CD4-positive, alpha-beta T cell (primary cell): ENCODE measurements at regions not wholly inside any gene's neighbourhood (a gene's known extent, or its start where the extent isn't known, plus 50 kb on each side); places are given as distances from the start of the nearest gene placed in this dataset.

Source experiments
- ATAC-seq: fragments of 200-7000 bp; cut with Tn5 transposase; one replicate; pipeline ENCODE4 v1.10.0; 2022; ENCODE audit warnings: mild to moderate bottlenecking; ENCODE audit not compliant: poor library complexity
- CTCF ChIA-PET: fragments of 350-600 bp; sonication (Branson Sonifier 250); formaldehyde crosslinking; loops from one replicate; lab custom pipeline; 2021; ENCODE audit warnings: antibody characterized with exemption, inconsistent platforms; lab: Charles Lee
- POLR2A ChIA-PET: fragments of 350-600 bp; sonication (Branson Sonifier 250); formaldehyde crosslinking; loops from one replicate; lab custom pipeline; 2021; ENCODE audit warnings: antibody characterized with exemption, inconsistent platforms; lab: Charles Lee
- DNase-seq, 14 experiments: peaks; one replicate each; pipeline ENCODE4 v3.0.0-alpha.2; 2013 to 2020; ENCODE audit warnings: mixed read lengths in 2 of 14
- H3K27ac ChIP-seq, 2 donors: one replicate each; pipeline versions ENCODE4 v1.5.1 to v1.7.0; 2013; ENCODE audit warnings: low read length in 2 of 2, low read depth in 1 of 2, mild to moderate bottlenecking in 1 of 2
- H3K27me3 ChIP-seq, 2 experiments: 1 replicate in 1 of 2; 2 replicates in 1 of 2; pipeline versions ENCODE4 v1.6.1 to v1.7.0; 2013; ENCODE audit warnings: low read length in 2 of 2, control low read depth in 1 of 2, mild to moderate bottlenecking in 1 of 2, moderate library complexity in 1 of 2; ENCODE audit not compliant: insufficient read depth in 2 of 2, control insufficient read depth in 1 of 2
- H3K36me3 ChIP-seq: one replicate; pipeline ENCODE4 v1.6.1; 2013; ENCODE audit warnings: low read length, control low read depth; ENCODE audit not compliant: insufficient read depth
- H3K4me1 ChIP-seq: one replicate; pipeline ENCODE4 v1.6.1; 2013; ENCODE audit warnings: low read length, control low read depth; ENCODE audit not compliant: insufficient read depth
- H3K4me3 ChIP-seq: one replicate; pipeline ENCODE4 v1.5.1; 2013; ENCODE audit warnings: mild to moderate bottlenecking, low read length, moderate library complexity
- H3K9me3 ChIP-seq, 2 experiments: 1 replicate in 1 of 2; 2 replicates in 1 of 2; pipeline versions ENCODE4 v1.6.1 to v1.7.0; 2013; ENCODE audit warnings: low read length in 2 of 2, mild to moderate bottlenecking in 2 of 2, control low read depth in 1 of 2, moderate library complexity in 1 of 2; ENCODE audit not compliant: control insufficient read depth in 1 of 2, insufficient read depth in 1 of 2
- H3K27ac Mint-ChIP-seq: one replicate; pipeline ENCODE4 v1.8.0; 2020; ENCODE audit warnings: mixed read lengths
- H3K27me3 Mint-ChIP-seq: one replicate; pipeline ENCODE4 v1.8.0; 2021; ENCODE audit warnings: mixed read lengths
- H3K36me3 Mint-ChIP-seq: one replicate; pipeline ENCODE4 v1.8.0; 2021; ENCODE audit warnings: low read depth, mixed read lengths
- H3K4me1 Mint-ChIP-seq: one replicate; pipeline ENCODE4 v1.8.0; 2021; ENCODE audit warnings: low read depth, mixed read lengths
- H3K4me3 Mint-ChIP-seq: one replicate; pipeline ENCODE4 v1.8.0; 2020; ENCODE audit warnings: mild to moderate bottlenecking, mixed read lengths
- H3K9me3 Mint-ChIP-seq: one replicate; pipeline ENCODE4 v1.8.0; 2020; ENCODE audit warnings: mixed read lengths
- intact Hi-C, 2 experiments: fragments of 100-400 bp; cut with DNase I in 1 of 2; cut with micrococcal nuclease in 1 of 2; formaldehyde crosslinking; loops; one replicate each; pipeline versions ENCODE4 v1.15.1 to v1.9.0; 2023 to 2025; cut with DNase I, micrococcal nuclease
- TF ChIP-seq, protein P1 (sequence below): fragments of 200-600 bp; IDR thresholded peaks from one replicate; pipeline ENCODE4 v1.8.0; 2022; ENCODE audit warnings: antibody characterized with exemption, mild to moderate bottlenecking

DNA sequence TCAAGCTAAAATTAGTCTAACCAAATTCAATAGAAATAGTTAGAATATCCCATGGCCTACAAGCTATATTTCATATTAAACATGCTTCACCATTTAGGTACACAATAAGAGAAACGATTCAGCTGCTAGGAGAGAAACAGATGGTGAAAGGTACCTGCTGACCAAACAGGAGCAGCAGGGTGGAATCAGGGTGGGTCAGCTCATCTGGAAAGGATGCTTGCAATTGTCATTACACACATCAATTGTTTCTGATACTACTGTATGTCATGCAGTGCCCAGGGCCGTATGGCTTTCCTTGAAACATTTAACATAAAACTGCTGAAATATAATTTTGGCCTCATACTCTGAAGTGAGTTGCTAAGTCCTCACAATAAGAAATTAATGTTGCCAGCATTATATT is 776.0 kb downstream of the DACH1 start:
- POLR2A ChIA-PET: no interaction called here
- Mint-ChIP-seq H3K27ac (no peak overlapping the region), H3K36me3 (no peaks in the 10 kb centered on the region), H3K4me3 (no peak overlapping the region), H3K9me3 (peaks cover 3% of the 10 kb centered on the region), H3K27me3 (no peaks in the 10 kb centered on the region), H3K4me1 (no peaks in the 10 kb centered on the region)
- TF ChIP-seq, protein P1, sequence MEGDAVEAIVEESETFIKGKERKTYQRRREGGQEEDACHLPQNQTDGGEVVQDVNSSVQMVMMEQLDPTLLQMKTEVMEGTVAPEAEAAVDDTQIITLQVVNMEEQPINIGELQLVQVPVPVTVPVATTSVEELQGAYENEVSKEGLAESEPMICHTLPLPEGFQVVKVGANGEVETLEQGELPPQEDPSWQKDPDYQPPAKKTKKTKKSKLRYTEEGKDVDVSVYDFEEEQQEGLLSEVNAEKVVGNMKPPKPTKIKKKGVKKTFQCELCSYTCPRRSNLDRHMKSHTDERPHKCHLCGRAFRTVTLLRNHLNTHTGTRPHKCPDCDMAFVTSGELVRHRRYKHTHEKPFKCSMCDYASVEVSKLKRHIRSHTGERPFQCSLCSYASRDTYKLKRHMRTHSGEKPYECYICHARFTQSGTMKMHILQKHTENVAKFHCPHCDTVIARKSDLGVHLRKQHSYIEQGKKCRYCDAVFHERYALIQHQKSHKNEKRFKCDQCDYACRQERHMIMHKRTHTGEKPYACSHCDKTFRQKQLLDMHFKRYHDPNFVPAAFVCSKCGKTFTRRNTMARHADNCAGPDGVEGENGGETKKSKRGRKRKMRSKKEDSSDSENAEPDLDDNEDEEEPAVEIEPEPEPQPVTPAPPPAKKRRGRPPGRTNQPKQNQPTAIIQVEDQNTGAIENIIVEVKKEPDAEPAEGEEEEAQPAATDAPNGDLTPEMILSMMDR: no peak
- Histone ChIP-seq H3K9me3 (no peaks in the 10 kb centered on the region), H3K27ac (no peak overlapping the region), H3K4me1 (no peaks in the 10 kb centered on the region), H3K4me3 (no peak overlapping the region), H3K27me3 (no peaks in the 10 kb centered on the region), H3K36me3 (no peaks in the 10 kb centered on the region)
- intact Hi-C loops: no loop called here
- CTCF ChIA-PET: no interaction called here
- DNase-seq (no peak), ATAC-seq (no peak)

DNA sequence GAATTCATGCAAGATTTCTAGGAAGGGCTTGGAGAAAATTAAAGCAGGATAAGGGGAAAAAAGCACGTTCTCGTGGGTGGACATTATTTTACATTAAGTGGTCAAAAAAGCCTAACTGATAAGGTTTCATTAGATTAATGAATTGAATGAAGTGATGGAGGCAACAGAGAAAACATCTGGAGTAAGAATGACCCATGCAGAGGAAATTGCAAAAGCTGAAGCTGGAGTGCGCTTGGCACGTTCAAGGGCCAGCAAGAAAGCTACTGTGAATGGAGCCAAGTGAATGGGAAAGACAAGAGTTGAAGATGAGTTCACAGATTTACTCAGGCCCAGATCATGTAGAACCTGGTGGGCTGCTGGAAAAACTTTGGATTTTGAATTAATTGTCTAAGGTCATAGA is 777.9 kb downstream of the DACH1 start:
- Mint-ChIP-seq H3K27me3 (no peaks in the 10 kb centered on the region), H3K4me3 (no peak overlapping the region), H3K4me1 (no peaks in the 10 kb centered on the region), H3K36me3 (no peaks in the 10 kb centered on the region), H3K27ac (no peak overlapping the region), H3K9me3 (peaks cover 3% of the 10 kb centered on the region)
- CTCF ChIA-PET: no interaction called here
- Histone ChIP-seq H3K27me3 (no peaks in the 10 kb centered on the region), H3K27ac (no peak overlapping the region), H3K36me3 (no peaks in the 10 kb centered on the region), H3K4me1 (no peaks in the 10 kb centered on the region), H3K4me3 (no peak overlapping the region), H3K9me3 (no peaks in the 10 kb centered on the region)
- intact Hi-C loops: no loop called here
- ATAC-seq (no peak), DNase-seq (no peak)
- POLR2A ChIA-PET: no interaction called here
- TF ChIP-seq, protein P1: no peak

DNA sequence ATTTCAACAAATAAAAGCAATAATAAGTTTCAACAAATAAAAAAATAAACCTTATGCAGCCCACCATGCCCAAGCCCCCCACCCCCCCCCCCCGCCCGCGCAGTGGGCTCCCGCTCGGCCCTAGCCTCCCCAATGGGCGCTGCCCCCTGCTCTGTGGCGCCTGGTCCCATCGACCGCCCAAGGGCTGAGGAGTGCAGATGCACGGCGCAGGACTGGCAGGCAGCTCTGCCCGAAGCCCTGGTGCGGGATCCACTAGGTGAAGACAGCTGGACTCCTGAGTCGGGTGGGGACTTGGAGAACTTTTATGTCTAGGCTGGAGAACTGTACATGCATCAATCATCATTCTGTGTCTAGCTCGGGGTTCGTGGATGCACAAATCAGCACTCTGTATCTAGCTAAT is 779.6 kb downstream of the DACH1 start:
- no peaks in the 10 kb centered on the region for H3K27me3 ChIP-seq
- H3K27ac ChIP-seq: no peak overlapping the region
- no peaks in the 10 kb centered on the region for H3K9me3 ChIP-seq
- no peak overlapping the region for H3K4me3 ChIP-seq
- H3K36me3 Mint-ChIP-seq: no peaks in the 10 kb centered on the region
- CTCF ChIA-PET: no interaction called here
- DNase-seq (no peak), ATAC-seq (no peak)
- no peak overlapping the region for H3K27ac Mint-ChIP-seq
- H3K4me1 Mint-ChIP-seq: no peaks in the 10 kb centered on the region
- no peaks in the 10 kb centered on the region for H3K36me3 ChIP-seq
- no peaks in the 10 kb centered on the region for H3K27me3 Mint-ChIP-seq
- intact Hi-C loops: no loop called here
- TF ChIP-seq, protein P1: no peak
- peaks cover 3% of the 10 kb centered on the region for H3K9me3 Mint-ChIP-seq
- POLR2A ChIA-PET: no interaction called here
- H3K4me3 Mint-ChIP-seq: no peak overlapping the region
- H3K4me1 ChIP-seq: no peaks in the 10 kb centered on the region
